ENCODE measurements at regions not wholly inside any gene's neighbourhood (a gene's known extent, or its start where the extent isn't known, plus 50 kb on each side); places are given as distances from the start of the nearest gene placed in this dataset.
"Not testable (repeated sequence)": the region's sequence is repeated elsewhere in the genome, so short reads cannot be mapped to it uniquely, and the experiment has no call there.

- no peak for TF ChIP-seq CTCF (IDR thresholded peaks at IDR 0.05; ENCODE audit: low read depth, low read length, missing control alignments)
- in situ Hi-C loops (cut with HindIII; ENCODE audit: low sequenced_read_pairs), result no loop called here
These were observed 1470.1 kb upstream of the GOT2 start for GRCh38 chr16:60204181-60204580.

GRCh38 chr16:60203525-60204124 is 1469.5 kb upstream of the GOT2 start:
- H3K4me3 ChIP-seq (ENCODE audit: low read depth, low read length), result no peak overlapping the region
- peak; percentile 32 for DNase-seq (ENCODE audit: low read depth)
- peak; percentile 64 for TF ChIP-seq CTCF (IDR thresholded peaks at IDR 0.05; ENCODE audit: low read depth, low read length, missing control alignments)
- in situ Hi-C loops (cut with HindIII; ENCODE audit: low sequenced_read_pairs), result no loop called here

More at GRCh38 chr16:60204181-60204580, 1470.1 kb upstream of the GOT2 start:
- no peak for DNase-seq (ENCODE audit: low read depth)
- H3K4me3 ChIP-seq (ENCODE audit: low read depth, low read length), result no peak overlapping the region

GRCh38 chr16:60200729-60201128 is 1466.6 kb upstream of the GOT2 start:
- DNase-seq (ENCODE audit: low read depth); H3K4me3 ChIP-seq (ENCODE audit: low read depth, low read length); in situ Hi-C loops (cut with HindIII; ENCODE audit: low sequenced_read_pairs): not testable (repeated sequence)

- H3K4me3 ChIP-seq (ENCODE audit: low read depth, low read length), result no peak overlapping the region
- no peak for DNase-seq (ENCODE audit: low read depth)
- in situ Hi-C loops (cut with HindIII; ENCODE audit: low sequenced_read_pairs), result no loop called here
- TF ChIP-seq CTCF (IDR thresholded peaks at IDR 0.05; ENCODE audit: low read depth, low read length, missing control alignments), result no peak
These were observed 1466.0 kb upstream of the GOT2 start for GRCh38 chr16:60200161-60200560.

- in situ Hi-C loops (cut with HindIII; ENCODE audit: low sequenced_read_pairs), result no loop called here
- no peak overlapping the region for H3K4me3 ChIP-seq (ENCODE audit: low read depth, low read length)
- no peak for TF ChIP-seq CTCF (IDR thresholded peaks at IDR 0.05; ENCODE audit: low read depth, low read length, missing control alignments)
- no peak for DNase-seq (ENCODE audit: low read depth)
These were observed 1465.0 kb upstream of the GOT2 start for GRCh38 chr16:60199150-60199549.

- H3K4me3 ChIP-seq (ENCODE audit: low read depth, low read length), result no peak overlapping the region
- no peak for TF ChIP-seq CTCF (IDR thresholded peaks at IDR 0.05; ENCODE audit: low read depth, low read length, missing control alignments)
- no peak for DNase-seq (ENCODE audit: low read depth)
- in situ Hi-C loops (cut with HindIII; ENCODE audit: low sequenced_read_pairs), result no loop called here
These were observed 1447.4 kb upstream of the GOT2 start for GRCh38 chr16:60181536-60181935.

GRCh38 chr16:60180609-60181008 is 1446.5 kb upstream of the GOT2 start:
- no peak overlapping the region for H3K4me3 ChIP-seq (ENCODE audit: low read depth, low read length)
- TF ChIP-seq CTCF (IDR thresholded peaks at IDR 0.05; ENCODE audit: low read depth, low read length, missing control alignments), result no peak
- no peak for DNase-seq (ENCODE audit: low read depth)
- in situ Hi-C loops (cut with HindIII; ENCODE audit: low sequenced_read_pairs), result no loop called here
